ENCODE measurements at regions not wholly inside any gene's neighbourhood (a gene's known extent, or its start where the extent isn't known, plus 50 kb on each side); places are given as distances from the start of the nearest gene placed in this dataset.

- Histone ChIP-seq H3K79me1 (ENCODE audit: low read depth, low read length) (no peaks in the 10 kb centered on the region), H2BK12ac (ENCODE audit: low read depth, low read length) (no peak overlapping the region), H3K9me3 (ENCODE audit: insufficient read depth in 2 of 2, low read depth in 1 of 2, low read length in 1 of 2) (peaks cover 0 to 6% of the 10 kb centered on the region in 2 experiments; a peak in 3 of 4 replicates), H2BK5ac (ENCODE audit: low read depth, low read length) (no peak overlapping the region), H3K4me1 (replicated peaks in 1 of 4; ENCODE audit: control insufficient read depth in 3 of 4, insufficient read depth in 4 of 4, low read length in 3 of 4) (peaks cover 0 to 3% (median under 1%) of the 10 kb centered on the region in 4 experiments; a peak in 4 of 7 replicates), H4K8ac (ENCODE audit: extremely low read depth, insufficient read depth, low read length) (no peak overlapping the region), H4K5ac (ENCODE audit: insufficient read length, low read depth, low read length) (no peak overlapping the region), H3K4ac (replicated peaks; ENCODE audit: insufficient read length, low read depth, low read length) (no peak overlapping the region), H3K18ac (ENCODE audit: extremely low read depth, low read length) (no peak overlapping the region), H2AFZ (ENCODE audit: low read length) (no peak overlapping the region), H3K14ac (ENCODE audit: insufficient read length) (no peak overlapping the region), H2BK15ac (ENCODE audit: low read length) (no peak overlapping the region), H2BK120ac (replicated peaks; ENCODE audit: low read depth, low read length) (no peak overlapping the region), H3K4me2 (ENCODE audit: insufficient read depth in 1 of 2, low read depth in 2 of 2, low read length in 2 of 2) (no peak overlapping the region), H4K20me1 (replicated peaks in 1 of 2; ENCODE audit: control insufficient read depth in 1 of 2, insufficient read depth in 2 of 2, low read length in 2 of 2) (no peaks in the 10 kb centered on the region), H3K27ac (ENCODE audit: low read depth, low read length) (no peak overlapping the region), H3K23me2 (ENCODE audit: low read depth, low read length) (no peaks in the 10 kb centered on the region), H3K9ac (replicated peaks in 1 of 4; ENCODE audit: extremely low read depth in 1 of 4, low read depth in 3 of 4, low read length in 3 of 4) (no peak overlapping the region), H2BK20ac (ENCODE audit: low read length) (no peak overlapping the region), H2AK5ac (ENCODE audit: low read depth, low read length) (no peak overlapping the region), H3K4me3 (ENCODE audit: extremely low read depth in 1 of 4, insufficient read depth in 2 of 4, low read depth in 3 of 4, low read length in 4 of 4) (no peak overlapping the region), H3K36me3 (ENCODE audit: control insufficient read depth in 2 of 4, insufficient read depth in 4 of 4, low read length in 3 of 4) (no peaks in the 10 kb centered on the region), H3K79me2 (ENCODE audit: control insufficient read depth in 1 of 2, insufficient read depth in 2 of 2, low read length in 2 of 2) (no peaks in the 10 kb centered on the region), H3K56ac (replicated peaks; ENCODE audit: insufficient read length, low read depth, low read length) (no peak overlapping the region), H3K27me3 (replicated peaks in 1 of 4; ENCODE audit: control insufficient read depth in 3 of 4, extremely low read depth in 1 of 4, insufficient read depth in 3 of 4, low read length in 3 of 4) (no peaks in the 10 kb centered on the region), H3K23ac (ENCODE audit: insufficient read length) (no peak overlapping the region), H4K91ac (replicated peaks; ENCODE audit: insufficient read length, low read length) (no peak overlapping the region)
- no peak for DNase-seq (ENCODE audit: low read depth in 1 of 2, low spot score in 2 of 2)
- ChIA-PET CTCF (ENCODE audit: partially characterized antibody) (no interaction called here), POLR2A (ENCODE audit: partially characterized antibody) (no interaction called here)
- TF ChIP-seq CTBP2 (IDR thresholded peaks at IDR 0.05; ENCODE audit: borderline replicate concordance, insufficient read depth, insufficient read length, low read length) (no peak), EGR1 (IDR thresholded peaks at IDR 0.05; ENCODE audit: borderline replicate concordance, low read depth, low read length) (no peak), BACH1 (IDR thresholded peaks at IDR 0.05; ENCODE audit: low read length) (no peak), RNF2 (IDR thresholded peaks at IDR 0.05; ENCODE audit: borderline replicate concordance, low read depth, low read length, missing control alignments, poor library complexity, severe bottlenecking) (no peak), KDM5A (IDR thresholded peaks at IDR 0.05; ENCODE audit: low read length) (no peak), POLR2A (IDR thresholded peaks at IDR 0.05; ENCODE audit: control extremely low read depth in 1 of 2, low read depth in 2 of 2, low read length in 2 of 2) (no peak), EZH2 (IDR thresholded peaks at IDR 0.05; ENCODE audit: low read depth, low read length, severe bottlenecking) (no peak), JUND (IDR thresholded peaks at IDR 0.05; ENCODE audit: low read length) (no peak), JUN (IDR thresholded peaks at IDR 0.05; ENCODE audit: low read depth, low read length) (no peak), NANOG (IDR thresholded peaks at IDR 0.05; ENCODE audit: insufficient read depth, low read depth, low read length, poor library complexity, severe bottlenecking) (no peak), CEBPB (IDR thresholded peaks at IDR 0.05; ENCODE audit: low read depth, low read length) (no peak)
- no peak for FAIRE-seq
Observed at GRCh38 chr4:31239886-31240285, 519.7 kb downstream of the PCDH7 start.
